GM18907 (cell line): ENCODE measurements at regions not wholly inside any gene's neighbourhood (a gene's known extent, or its start where the extent isn't known, plus 50 kb on each side); places are given as distances from the start of the nearest gene placed in this dataset.
"Not testable (repeated sequence)": the region's sequence is repeated elsewhere in the genome, so short reads cannot be mapped to it uniquely, and the experiment has no call there.

ENCODE experiments used
- ATAC-seq: cut with Tn5 transposase; IDR thresholded peaks from one replicate; pipeline ENCODE4 v1.9.1; 2021; ENCODE audit warnings: mild to moderate bottlenecking, moderate library complexity; ENCODE audit not compliant: unreplicated experiment

- ATAC-seq, result not testable (repeated sequence)
Measured at GRCh38 chr15:69928890-69929289, 168.8 kb downstream of the TLE3 start.

- no peak for ATAC-seq
Measured at GRCh38 chr15:69929905-69930630, 167.6 kb downstream of the TLE3 start.

GRCh38 chr15:69930754-69931153 lies 167.0 kb downstream of the TLE3 start:
- no peak for ATAC-seq

- ATAC-seq, result no peak
Measured at GRCh38 chr15:69931156-69931555, 166.6 kb downstream of the TLE3 start.

- no peak for ATAC-seq
Measured at GRCh38 chr15:69934607-69935006, 163.1 kb downstream of the TLE3 start.

- ATAC-seq, result no peak
Measured at GRCh38 chr15:69939513-69940440, 157.9 kb downstream of the TLE3 start.

GRCh38 chr15:69940441-69941300 lies 157.0 kb downstream of the TLE3 start:
- no peak for ATAC-seq

- no peak for ATAC-seq
Measured at GRCh38 chr15:69941301-69941605, 156.5 kb downstream of the TLE3 start.

- no peak for ATAC-seq
Measured at GRCh38 chr15:69941706-69942495, 155.8 kb downstream of the TLE3 start.

GRCh38 chr15:69943637-69944036 lies 154.1 kb downstream of the TLE3 start:
- no peak for ATAC-seq

- no peak for ATAC-seq
Measured at GRCh38 chr15:69945729-69946128, 152.0 kb downstream of the TLE3 start.

GRCh38 chr15:69946870-69947269 lies 150.8 kb downstream of the TLE3 start:
- ATAC-seq, result no peak

- ATAC-seq, result no peak
Measured at GRCh38 chr15:69947394-69947793, 150.3 kb downstream of the TLE3 start.

GRCh38 chr15:69949485-69949884 lies 148.2 kb downstream of the TLE3 start:
- ATAC-seq, result no peak

GRCh38 chr15:69951256-69951897 lies 146.3 kb downstream of the TLE3 start:
- no peak for ATAC-seq

GRCh38 chr15:69951898-69952555 lies 145.7 kb downstream of the TLE3 start:
- ATAC-seq, result no peak

- no peak for ATAC-seq
Measured at GRCh38 chr15:69953051-69953450, 144.7 kb downstream of the TLE3 start.

- ATAC-seq, result no peak
Measured at GRCh38 chr15:69953816-69954215, 143.9 kb downstream of the TLE3 start.

- ATAC-seq, result no peak
Measured at GRCh38 chr15:69954666-69955065, 143.1 kb downstream of the TLE3 start.
